Epithelial cell of esophagus (primary cell): ENCODE measurements at regions not wholly inside any gene's neighbourhood (a gene's known extent, or its start where the extent isn't known, plus 50 kb on each side); places are given as distances from the start of the nearest gene placed in this dataset.

ENCODE experiments used
- DNase-seq: peaks from one replicate; pipeline ENCODE4 v3.0.0; 2010; ENCODE audit warnings: low read depth
- H3K4me3 ChIP-seq: 2 replicates; pipeline ENCODE4 v1.5.1; 2011; ENCODE audit warnings: mild to moderate bottlenecking, low read length, control low read depth
- CTCF ChIP-seq: IDR thresholded peaks from 2 replicates; pipeline ENCODE4 v1.5.1; 2011; ENCODE audit warnings: low read depth, mild to moderate bottlenecking, low read length, control low read depth, inconsistent platforms; ENCODE audit not compliant: insufficient read depth; ENCODE audit errors: missing control alignments

- TF ChIP-seq CTCF = no peak
- DNase-seq = no peak
- no peak overlapping the region for H3K4me3 ChIP-seq
These were observed 156.9 kb downstream of the DLEU7 start for GRCh38 chr13:50686551-50686950.

GRCh38 chr13:50687545-50687944, 155.9 kb downstream of the DLEU7 start:
- TF ChIP-seq CTCF = no peak
- H3K4me3 ChIP-seq = no peak overlapping the region
- DNase-seq = no peak

- DNase-seq = no peak
- TF ChIP-seq CTCF = no peak
- no peak overlapping the region for H3K4me3 ChIP-seq
These were observed 153.5 kb downstream of the DLEU7 start for GRCh38 chr13:50690006-50690405.

GRCh38 chr13:50691176-50691680, 152.3 kb downstream of the DLEU7 start:
- H3K4me3 ChIP-seq = no peak overlapping the region
- no peak for TF ChIP-seq CTCF
- no peak for DNase-seq

GRCh38 chr13:50691681-50692263, 151.7 kb downstream of the DLEU7 start:
- TF ChIP-seq CTCF = no peak
- DNase-seq = no peak
- H3K4me3 ChIP-seq = no peak overlapping the region

GRCh38 chr13:50692396-50692915, 151.0 kb downstream of the DLEU7 start:
- no peak for TF ChIP-seq CTCF
- H3K4me3 ChIP-seq = no peak overlapping the region
- no peak for DNase-seq

GRCh38 chr13:50693727-50694126, 149.8 kb downstream of the DLEU7 start:
- no peak for DNase-seq
- no peak for TF ChIP-seq CTCF
- no peak overlapping the region for H3K4me3 ChIP-seq
